GM12878 (cell line): ENCODE measurements at regions not wholly inside any gene's neighbourhood (a gene's known extent, or its start where the extent isn't known, plus 50 kb on each side); places are given as distances from the start of the nearest gene placed in this dataset.

Source experiments
- ATAC-seq: fragments of 200-7000 bp; cut with Tn5 transposase; 3 replicates; pipeline ENCODE4 v1.9.1; 2020; ENCODE audit warnings: mild to moderate bottlenecking, moderate library complexity
- BruUV-seq: library from RNA; stranded (reverse); fragments of 400-500 nt; replicated peaks from 2 replicates; lab custom pipeline; 2021; lab: Mats Ljungman, UMichigan
- CTCF ChIA-PET: fragments of 300-600 bp; sonication (Branson Sonifier 250); formaldehyde crosslinking; extraction: SDS; loops from one replicate; lab custom pipeline; 2021; ENCODE audit warnings: inconsistent platforms; lab: Yijun Ruan, JAX
- POLR2A ChIA-PET: fragments of 350-600 bp; formaldehyde crosslinking; extraction: SDS; loops from one replicate; lab custom pipeline; 2021; ENCODE audit warnings: inconsistent platforms; lab: Charles Lee
- RAD21 ChIA-PET: fragments of 300-600 bp; sonication (Branson Sonifier 250); formaldehyde crosslinking; loops from one replicate; lab custom pipeline; 2023; ENCODE audit warnings: antibody characterized with exemption; ENCODE audit not compliant: unreplicated experiment; lab: Charles Lee
- SMC1A ChIA-PET: fragments of 300-600 bp; sonication (Branson Sonifier 250); formaldehyde crosslinking; loops from one replicate; lab custom pipeline; 2023; ENCODE audit not compliant: unreplicated experiment, uncharacterized antibody; lab: Charles Lee
- DNase-seq: peaks from one replicate; pipeline ENCODE4 v3.0.0-alpha.2; 2011; ENCODE audit warnings: low read depth, low spot score
- FAIRE-seq: peaks from 3 replicates; lab custom pipeline; 2011; peaks lifted over from hg19 to GRCh38; lab: Jason Lieb, UNC
- H2AFZ ChIP-seq: 2 replicates; pipeline ENCODE4 v1.6.0; 2011; ENCODE audit warnings: low read depth, low read length, control low read depth; ENCODE audit not compliant: control insufficient read depth
- H3K27ac ChIP-seq: 2 replicates; pipeline ENCODE4 v1.5.1; 2011; ENCODE audit warnings: control low read depth; ENCODE audit not compliant: control insufficient read depth, insufficient read depth
- H3K27me3 ChIP-seq, 2 experiments: replicated peaks in 1 of 2; 2 replicates each; pipeline versions ENCODE4 v1.6.0 to v1.6.1; 2011; ENCODE audit warnings: low read length in 1 of 2; ENCODE audit not compliant: control insufficient read depth in 2 of 2, insufficient read depth in 2 of 2
- H3K36me3 ChIP-seq, 2 experiments: 2 replicates each; pipeline ENCODE4 v1.5.1; 2011; ENCODE audit warnings: low read length in 1 of 2; ENCODE audit not compliant: control insufficient read depth in 2 of 2, insufficient read depth in 2 of 2
- H3K4me1 ChIP-seq: 2 replicates; pipeline ENCODE4 v1.6.1; 2011; ENCODE audit warnings: mild to moderate bottlenecking, low read length, moderate library complexity, mixed read lengths; ENCODE audit not compliant: control insufficient read depth, insufficient read depth
- H3K4me2 ChIP-seq: 2 replicates; pipeline ENCODE4 v1.6.0; 2011; ENCODE audit warnings: control low read depth; ENCODE audit not compliant: control insufficient read depth, insufficient read depth
- H3K4me3 ChIP-seq: fragments of 200-600 bp; sonication (generic); 2 replicates; pipeline ENCODE4 v1.5.1; 2016
- H3K79me2 ChIP-seq: 2 replicates; pipeline ENCODE4 v1.6.0; 2011; ENCODE audit warnings: low read length; ENCODE audit not compliant: control insufficient read depth, insufficient read depth
- H3K9ac ChIP-seq: 2 replicates; pipeline ENCODE4 v1.8.0; 2011; ENCODE audit warnings: low read length, control low read depth, mixed read lengths; ENCODE audit not compliant: control insufficient read depth, insufficient read depth
- H3K9me3 ChIP-seq: replicated peaks from 3 replicates; pipeline ENCODE4 v1.5.1; 2011; ENCODE audit warnings: mild to moderate bottlenecking, low read length; ENCODE audit not compliant: control insufficient read depth, insufficient read depth
- H4K20me1 ChIP-seq: 2 replicates; pipeline ENCODE4 v1.6.0; 2011; ENCODE audit not compliant: control insufficient read depth, insufficient read depth
- HCFC1 ChIP-seq: fragments of 150-350 bp; IDR thresholded peaks from 2 replicates; pipeline ENCODE4 v1.6.1; 2014; ENCODE audit warnings: low read length
- IKZF2 ChIP-seq, 2 experiments: fragments of 450-650 bp; IDR thresholded peaks; 2 replicates each; pipeline ENCODE4 v1.6.1; 2017; ENCODE audit warnings: mild to moderate bottlenecking in 2 of 2, moderate library complexity in 2 of 2
- MLLT1 ChIP-seq: fragments of 450-650 bp; IDR thresholded peaks from 2 replicates; pipeline ENCODE4 v1.6.1; 2016; ENCODE audit warnings: mild to moderate bottlenecking
- TCF12 ChIP-seq: IDR thresholded peaks from 2 replicates; pipeline ENCODE4 v1.6.1; 2011; ENCODE audit warnings: low read depth, mild to moderate bottlenecking, low read length
- TCF7 ChIP-seq: IDR thresholded peaks from 2 replicates; pipeline ENCODE4 v1.6.1; 2014; ENCODE audit warnings: antibody characterized with exemption, borderline replicate concordance
- ZBTB11 ChIP-seq: fragments of 450-650 bp; formaldehyde crosslinking; IDR thresholded peaks from 2 replicates; pipeline ENCODE4 v1.5.0; 2022; ENCODE audit warnings: mild to moderate bottlenecking, missing genetic modification characterization
- in situ Hi-C: fragments of 300-500 bp; cut with MboI; formaldehyde crosslinking; loops from 9 replicates; pipeline ENCODE4 v1.14.3; 2018; ENCODE audit warnings: mixed read lengths
- intact Hi-C: fragments of 100-400 bp; cut with micrococcal nuclease; formaldehyde crosslinking; loops from one replicate; pipeline ENCODE4 v1.14.2; 2022; ENCODE audit not compliant: unreplicated experiment
- TF ChIP-seq, protein P1 (sequence below): fragments of 450-650 bp; IDR thresholded peaks from 2 replicates; pipeline ENCODE4 v1.6.1; 2017; ENCODE audit warnings: mild to moderate bottlenecking, low read depth, inconsistent platforms; ENCODE audit not compliant: poor library complexity, severe bottlenecking

GRCh38 chr11:22079133-22079872, 113.6 kb upstream of the ANO5 start (continued):
- TF ChIP-seq ZBTB11 (CRISPR knock-in tag): no peak
- no peak for TF ChIP-seq HCFC1
- no peak for TF ChIP-seq TCF7
- TF ChIP-seq, protein P1, sequence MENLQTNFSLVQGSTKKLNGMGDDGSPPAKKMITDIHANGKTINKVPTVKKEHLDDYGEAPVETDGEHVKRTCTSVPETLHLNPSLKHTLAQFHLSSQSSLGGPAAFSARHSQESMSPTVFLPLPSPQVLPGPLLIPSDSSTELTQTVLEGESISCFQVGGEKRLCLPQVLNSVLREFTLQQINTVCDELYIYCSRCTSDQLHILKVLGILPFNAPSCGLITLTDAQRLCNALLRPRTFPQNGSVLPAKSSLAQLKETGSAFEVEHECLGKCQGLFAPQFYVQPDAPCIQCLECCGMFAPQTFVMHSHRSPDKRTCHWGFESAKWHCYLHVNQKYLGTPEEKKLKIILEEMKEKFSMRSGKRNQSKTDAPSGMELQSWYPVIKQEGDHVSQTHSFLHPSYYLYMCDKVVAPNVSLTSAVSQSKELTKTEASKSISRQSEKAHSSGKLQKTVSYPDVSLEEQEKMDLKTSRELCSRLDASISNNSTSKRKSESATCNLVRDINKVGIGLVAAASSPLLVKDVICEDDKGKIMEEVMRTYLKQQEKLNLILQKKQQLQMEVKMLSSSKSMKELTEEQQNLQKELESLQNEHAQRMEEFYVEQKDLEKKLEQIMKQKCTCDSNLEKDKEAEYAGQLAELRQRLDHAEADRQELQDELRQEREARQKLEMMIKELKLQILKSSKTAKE: no peak

- H3K4me2 ChIP-seq: no peak overlapping the region
- no peaks in the 10 kb centered on the region for H4K20me1 ChIP-seq
- ChIA-PET SMC1A (no interaction called here), POLR2A (no interaction called here), CTCF (interaction anchor here (0.6 kb wide), 1 partner anchor 1331 kb away, joined by 4 read pairs; no protein-coding TSS in a partner anchor), RAD21 (no interaction called here)
- intact Hi-C loops (no loop called here), in situ Hi-C loops (no loop called here)
- DNase-seq (no peak), FAIRE-seq (no peak), ATAC-seq (no peak)
- TF ChIP-seq TCF12: no peak
- TF ChIP-seq MLLT1: no peak
- TF ChIP-seq TCF7: no peak
- TF ChIP-seq IKZF2 (IDR thresholded peaks at IDR 0.05): no peak
- H3K9ac ChIP-seq: no peak overlapping the region
- H3K27me3 ChIP-seq: no peaks in the 10 kb centered on the region
- no peaks in the 10 kb centered on the region for H3K79me2 ChIP-seq
- H3K4me3 ChIP-seq: no peak overlapping the region
- H3K9me3 ChIP-seq: no peaks in the 10 kb centered on the region
- H2AFZ ChIP-seq: no peak overlapping the region
- no peaks in the 10 kb centered on the region for H3K36me3 ChIP-seq
- H3K27ac ChIP-seq: no peak overlapping the region
- H3K4me1 ChIP-seq: no peaks in the 10 kb centered on the region
- BruUV-seq: no TSS peak
Observed at GRCh38 chr11:22082178-22082577, 110.7 kb upstream of the ANO5 start.
